ENCODE measurements at regions not wholly inside any gene's neighbourhood (a gene's known extent, or its start where the extent isn't known, plus 50 kb on each side); places are given as distances from the start of the nearest gene placed in this dataset.

DNA sequence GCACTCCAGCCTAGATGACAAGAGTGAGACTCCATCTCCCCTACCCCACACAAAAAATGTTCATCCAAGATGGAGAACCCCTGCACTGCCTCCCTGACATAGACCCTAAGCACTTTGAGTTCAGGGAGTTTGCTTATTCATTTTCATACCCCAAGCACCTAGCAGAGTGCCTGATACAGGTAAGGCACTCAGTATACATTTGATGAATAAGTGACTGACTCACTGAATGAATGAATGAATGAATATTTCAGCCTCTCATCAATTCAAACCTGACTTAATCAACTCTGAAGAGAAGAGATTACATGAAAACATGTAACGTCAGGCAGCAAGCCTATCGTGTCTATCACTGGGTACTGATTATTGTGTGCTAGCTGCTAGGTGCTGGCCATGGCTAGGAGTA, 121.3 kb upstream of the GADD45A start:
- Histone ChIP-seq H3K27me3 (no peaks in the 10 kb centered on the region), H3K4me1 (peaks cover 0 to 5% of the 10 kb centered on the region in 2 donors), H3K36me3 (no peaks in the 10 kb centered on the region), H3K4me3 (no peak overlapping the region), H3K27ac (peak overlapping the region; percentile 80 to 82), H3K9me3 (no peaks in the 10 kb centered on the region)
- TF ChIP-seq, protein P1, sequence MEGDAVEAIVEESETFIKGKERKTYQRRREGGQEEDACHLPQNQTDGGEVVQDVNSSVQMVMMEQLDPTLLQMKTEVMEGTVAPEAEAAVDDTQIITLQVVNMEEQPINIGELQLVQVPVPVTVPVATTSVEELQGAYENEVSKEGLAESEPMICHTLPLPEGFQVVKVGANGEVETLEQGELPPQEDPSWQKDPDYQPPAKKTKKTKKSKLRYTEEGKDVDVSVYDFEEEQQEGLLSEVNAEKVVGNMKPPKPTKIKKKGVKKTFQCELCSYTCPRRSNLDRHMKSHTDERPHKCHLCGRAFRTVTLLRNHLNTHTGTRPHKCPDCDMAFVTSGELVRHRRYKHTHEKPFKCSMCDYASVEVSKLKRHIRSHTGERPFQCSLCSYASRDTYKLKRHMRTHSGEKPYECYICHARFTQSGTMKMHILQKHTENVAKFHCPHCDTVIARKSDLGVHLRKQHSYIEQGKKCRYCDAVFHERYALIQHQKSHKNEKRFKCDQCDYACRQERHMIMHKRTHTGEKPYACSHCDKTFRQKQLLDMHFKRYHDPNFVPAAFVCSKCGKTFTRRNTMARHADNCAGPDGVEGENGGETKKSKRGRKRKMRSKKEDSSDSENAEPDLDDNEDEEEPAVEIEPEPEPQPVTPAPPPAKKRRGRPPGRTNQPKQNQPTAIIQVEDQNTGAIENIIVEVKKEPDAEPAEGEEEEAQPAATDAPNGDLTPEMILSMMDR (IDR thresholded peaks at IDR 0.05): no peak
- no peak for TF ChIP-seq POLR2A (IDR thresholded peaks at IDR 0.05)
- DNase-seq: no peak
- intact Hi-C loops (cut with DNase I; ENCODE audit: low total_unique reads): loop anchor here (10.0 kb wide), 2 partner anchors 121 to 191 kb away; partner anchors contain the start of gene GADD45A

DNA sequence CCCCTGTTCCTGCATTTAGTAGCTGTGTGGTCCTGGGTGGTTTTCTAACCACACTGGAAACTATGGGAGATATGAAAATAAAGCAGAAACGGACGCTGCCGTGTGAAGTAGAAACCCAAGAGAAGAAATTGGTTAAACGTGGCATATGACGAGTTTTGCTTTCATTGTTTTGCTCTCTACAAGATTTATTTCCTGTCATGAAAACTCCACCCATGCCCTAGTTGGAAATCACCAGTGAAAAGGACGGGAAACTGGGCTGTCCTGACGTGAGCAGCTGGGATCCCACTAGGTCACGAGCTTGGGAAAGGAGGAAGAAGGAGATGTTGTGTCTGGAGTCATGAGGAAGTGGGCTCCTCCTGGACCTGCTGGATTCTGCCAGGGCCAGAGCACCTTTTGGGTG, 120.8 kb upstream of the GADD45A start:
- DNase-seq: peak; percentile 70 to 81
- H3K9me3 ChIP-seq: no peaks in the 10 kb centered on the region
- H3K36me3 ChIP-seq: no peaks in the 10 kb centered on the region
- intact Hi-C loops (cut with DNase I; ENCODE audit: low total_unique reads): loop anchor here (10.0 kb wide), 2 partner anchors 121 to 191 kb away; partner anchors contain the start of gene GADD45A
- no peak overlapping the region for H3K4me3 ChIP-seq
- TF ChIP-seq, protein P1 (IDR thresholded peaks at IDR 0.05): no peak
- TF ChIP-seq POLR2A (IDR thresholded peaks at IDR 0.05): no peak
- peak overlapping the region; percentile 80 to 82 for H3K27ac ChIP-seq
- no peaks in the 10 kb centered on the region for H3K27me3 ChIP-seq
- H3K4me1 ChIP-seq: peaks cover 0 to 5% of the 10 kb centered on the region in 2 donors

DNA sequence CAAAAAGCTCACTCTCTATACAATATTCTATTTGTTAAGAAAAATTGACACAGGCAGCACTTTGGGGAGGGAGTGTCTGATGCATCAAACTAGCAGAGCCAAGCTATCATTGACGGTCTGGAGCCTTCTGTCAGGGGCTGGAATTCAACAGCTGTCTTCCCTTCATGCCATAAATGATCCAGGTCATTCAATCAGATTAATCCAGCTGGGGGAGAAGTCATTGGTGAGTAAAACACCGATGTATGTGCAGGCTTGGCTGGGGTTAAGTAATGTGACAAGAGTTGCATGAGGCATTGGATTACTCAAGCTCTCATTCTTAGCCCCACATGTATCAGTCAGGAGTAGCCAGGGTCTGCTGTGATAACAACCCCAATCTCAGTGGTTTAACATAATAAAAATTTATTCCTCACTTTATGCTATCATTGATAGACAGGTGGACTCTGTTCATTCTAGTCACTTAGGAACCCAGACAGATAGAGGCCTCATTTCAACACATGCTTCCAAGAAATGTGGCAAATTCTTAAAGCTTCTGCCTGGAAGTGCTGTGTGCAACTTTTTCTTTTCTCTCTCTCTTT, 118.1 kb upstream of the GADD45A start:
- Histone ChIP-seq H3K4me3 (no peak overlapping the region), H3K4me1 (no peaks in the 10 kb centered on the region), H3K27me3 (no peaks in the 10 kb centered on the region), H3K27ac (no peak overlapping the region), H3K9me3 (no peaks in the 10 kb centered on the region), H3K36me3 (no peaks in the 10 kb centered on the region)
- TF ChIP-seq POLR2A (IDR thresholded peaks at IDR 0.05): no peak
- TF ChIP-seq, protein P1 (IDR thresholded peaks at IDR 0.05): no peak
- no peak for DNase-seq
- intact Hi-C loops (cut with DNase I; ENCODE audit: low total_unique reads): loop anchor here (10.0 kb wide), 2 partner anchors 118 to 188 kb away; partner anchors contain the start of gene GADD45A

DNA sequence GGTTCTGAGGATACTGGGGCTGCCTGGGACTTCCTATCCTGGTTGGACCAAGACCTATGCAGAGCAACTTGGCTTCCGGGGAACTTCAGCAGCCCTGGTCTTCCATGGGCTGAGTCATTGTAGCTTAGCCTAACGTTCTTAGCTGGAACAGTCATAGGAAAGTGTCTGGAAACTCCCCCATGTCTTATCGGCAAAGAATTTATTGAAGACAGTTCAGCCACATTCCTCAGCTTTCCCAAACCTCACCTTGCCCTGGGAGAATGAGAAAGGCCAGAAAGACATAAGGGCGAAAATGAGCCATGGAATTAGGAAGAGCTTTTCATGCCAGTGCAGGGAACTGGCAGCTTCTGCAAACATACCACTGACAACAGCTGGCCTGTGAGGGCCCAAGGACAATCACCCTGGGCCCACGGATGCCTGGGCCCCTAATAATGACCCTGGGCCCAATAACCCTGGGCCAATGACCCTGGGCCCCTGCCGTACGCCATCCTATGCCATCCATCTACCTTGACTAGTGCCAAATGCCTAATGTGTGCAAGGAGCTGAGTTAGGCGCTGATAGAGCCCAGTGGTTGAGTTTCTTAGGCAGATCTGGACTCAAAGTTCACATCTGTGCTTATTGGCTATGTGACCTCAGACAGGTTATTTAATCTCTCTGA, 114.4 kb upstream of the GADD45A start:
- intact Hi-C loops (cut with DNase I; ENCODE audit: low total_unique reads): no loop called here
- DNase-seq: no peak
- H3K27ac ChIP-seq: peak overlapping the region; percentile 30 to 62
- no peaks in the 10 kb centered on the region for H3K4me1 ChIP-seq
- no peaks in the 10 kb centered on the region for H3K27me3 ChIP-seq
- no peaks in the 10 kb centered on the region for H3K9me3 ChIP-seq
- TF ChIP-seq POLR2A (IDR thresholded peaks at IDR 0.05): no peak
- TF ChIP-seq, protein P1 (IDR thresholded peaks at IDR 0.05): no peak
- H3K36me3 ChIP-seq: no peaks in the 10 kb centered on the region
- no peak overlapping the region for H3K4me3 ChIP-seq

DNA sequence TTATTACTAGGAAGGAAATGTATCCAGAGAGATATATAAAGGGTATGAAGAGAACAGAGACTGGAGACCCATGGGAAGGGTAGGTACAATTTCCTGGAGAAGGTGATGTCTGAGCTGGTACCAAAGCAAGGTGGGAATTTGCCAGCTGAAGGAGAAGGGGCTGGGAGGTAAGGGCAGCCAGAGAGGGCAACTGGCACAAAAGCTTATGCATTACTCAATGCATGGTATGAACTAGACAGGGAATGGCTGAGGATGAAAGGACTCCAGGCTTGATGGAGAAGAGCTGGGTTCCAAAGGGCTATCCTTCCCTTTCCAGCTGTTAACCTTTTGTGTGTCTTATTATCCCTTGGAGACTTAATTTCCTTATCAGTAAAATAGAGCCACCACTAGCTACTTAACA, 113.6 kb upstream of the GADD45A start:
- no peak for DNase-seq
- intact Hi-C loops (cut with DNase I; ENCODE audit: low total_unique reads): no loop called here
- H3K27me3 ChIP-seq: no peaks in the 10 kb centered on the region
- no peaks in the 10 kb centered on the region for H3K36me3 ChIP-seq
- H3K9me3 ChIP-seq: no peaks in the 10 kb centered on the region
- no peak overlapping the region for H3K4me3 ChIP-seq
- H3K27ac ChIP-seq: peak overlapping the region in 1 of 2 donors; percentile 62
- TF ChIP-seq, protein P1 (IDR thresholded peaks at IDR 0.05): no peak
- TF ChIP-seq POLR2A (IDR thresholded peaks at IDR 0.05): no peak
- H3K4me1 ChIP-seq: no peaks in the 10 kb centered on the region
